Vagina (tissue), 2 donors: ENCODE measurements at regions not wholly inside any gene's neighbourhood (a gene's known extent, or its start where the extent isn't known, plus 50 kb on each side); places are given as distances from the start of the nearest gene placed in this dataset.
"Not testable (repeated sequence)": the region's sequence is repeated elsewhere in the genome, so short reads cannot be mapped to it uniquely, and the experiment has no call there.

Experiments used
- DNase-seq, 2 donors: peaks; one replicate each; pipeline ENCODE4 v3.0.0-alpha.2; 2017; ENCODE audit errors: extremely low spot score in 2 of 2
- H3K27ac ChIP-seq: fragments of 200-600 bp; sonication (generic); one replicate; pipeline ENCODE4 v1.5.1; 2019
- H3K27me3 ChIP-seq: fragments of 200-600 bp; sonication (generic); one replicate; pipeline ENCODE4 v1.5.1; 2019
- H3K36me3 ChIP-seq, 2 donors: fragments of 200-600 bp; sonication (generic); one replicate each; pipeline ENCODE4 v1.5.1; 2017 to 2019
- H3K4me1 ChIP-seq: fragments of 200-600 bp; sonication (generic); one replicate; pipeline ENCODE4 v1.5.1; 2019
- H3K4me3 ChIP-seq, 2 donors: fragments of 200-600 bp; sonication (generic); 1 replicate in 1 of 2; 2 replicates in 1 of 2; pipeline ENCODE4 v1.5.1; 2016 to 2019
- H3K9me3 ChIP-seq: fragments of 200-600 bp; sonication (generic); one replicate; pipeline ENCODE4 v1.5.1; 2019
- CTCF ChIP-seq, 3 experiments: fragments of 450-650 bp in 2 of 3; fragments of 200-600 bp in 1 of 3; sonication (generic) in 1 of 3; IDR thresholded peaks; one replicate each; pipeline ENCODE4 v1.5.1; 2017 to 2019; ENCODE audit warnings: antibody characterized with exemption in 3 of 3, mild to moderate bottlenecking in 2 of 3, moderate library complexity in 2 of 3
- POLR2A ChIP-seq, 2 donors: fragments of 450-650 bp; IDR thresholded peaks; one replicate each; pipeline ENCODE4 v1.6.1; 2017; ENCODE audit warnings: antibody characterized with exemption in 2 of 2, mild to moderate bottlenecking in 2 of 2, moderate library complexity in 2 of 2
- POLR2AphosphoS5 ChIP-seq, 2 donors: sonication (generic); formaldehyde crosslinking; IDR thresholded peaks; one replicate each; pipeline ENCODE4 v1.9.0; 2017; ENCODE audit warnings: antibody characterized with exemption in 2 of 2, mild to moderate bottlenecking in 2 of 2, low read depth in 1 of 2; ENCODE audit not compliant: insufficient read depth in 1 of 2
- intact Hi-C: fragments of 100-400 bp; cut with DNase I; formaldehyde crosslinking; loops from one replicate; pipeline ENCODE4 v1.15.1; 2023

- intact Hi-C loops, result no loop called here
- Histone ChIP-seq H3K27ac (no peak overlapping the region), H3K36me3 (no peaks in the 10 kb centered on the region), H3K4me3 (no peak overlapping the region), H3K9me3 (no peaks in the 10 kb centered on the region), H3K27me3 (no peaks in the 10 kb centered on the region), H3K4me1 (no peaks in the 10 kb centered on the region)
- DNase-seq, result no peak
- no peak for TF ChIP-seq POLR2A (IDR thresholded peaks at IDR 0.05)
- TF ChIP-seq POLR2AphosphoS5 (IDR thresholded peaks at IDR 0.05; ENCODE audit: insufficient read depth in 1 of 2, low read depth in 1 of 2), result no peak
- TF ChIP-seq CTCF (IDR thresholded peaks at IDR 0.05), result no peak
Observed at GRCh38 chr12:131221061-131221956, 267.6 kb downstream of the ADGRD1 start.

- Histone ChIP-seq H3K27ac (no peak overlapping the region), H3K9me3 (no peaks in the 10 kb centered on the region), H3K27me3 (no peaks in the 10 kb centered on the region), H3K4me1 (no peaks in the 10 kb centered on the region), H3K36me3 (no peaks in the 10 kb centered on the region), H3K4me3 (no peak overlapping the region)
- intact Hi-C loops, result no loop called here
- TF ChIP-seq POLR2A (IDR thresholded peaks at IDR 0.05) (no peak), CTCF (IDR thresholded peaks at IDR 0.05) (no peak), POLR2AphosphoS5 (IDR thresholded peaks at IDR 0.05; ENCODE audit: insufficient read depth in 1 of 2, low read depth in 1 of 2) (no peak)
- DNase-seq, result no peak
Observed at GRCh38 chr12:131221957-131222328, 268.2 kb downstream of the ADGRD1 start.

GRCh38 chr12:131222329-131223139 is 268.8 kb downstream of the ADGRD1 start:
- intact Hi-C loops, result no loop called here
- Histone ChIP-seq H3K4me1 (no peaks in the 10 kb centered on the region), H3K9me3 (no peaks in the 10 kb centered on the region), H3K4me3 (no peak overlapping the region), H3K27me3 (no peaks in the 10 kb centered on the region), H3K27ac (no peak overlapping the region), H3K36me3 (no peaks in the 10 kb centered on the region)
- TF ChIP-seq POLR2A (IDR thresholded peaks at IDR 0.05), result no peak
- DNase-seq, result no peak

- H3K36me3 ChIP-seq, result no peaks in the 10 kb centered on the region
- TF ChIP-seq POLR2A (IDR thresholded peaks at IDR 0.05) (no peak), POLR2AphosphoS5 (IDR thresholded peaks at IDR 0.05; ENCODE audit: insufficient read depth in 1 of 2, low read depth in 1 of 2) (no peak), CTCF (IDR thresholded peaks at IDR 0.05) (no peak)
- intact Hi-C loops, result no loop called here
- no peaks in the 10 kb centered on the region for H3K4me1 ChIP-seq
- DNase-seq, result no peak
- H3K27ac ChIP-seq, result no peak overlapping the region
- no peak overlapping the region for H3K4me3 ChIP-seq
- H3K9me3 ChIP-seq, result no peaks in the 10 kb centered on the region
- no peaks in the 10 kb centered on the region for H3K27me3 ChIP-seq
Observed at GRCh38 chr12:131223171-131223761, 269.6 kb downstream of the ADGRD1 start.

- Histone ChIP-seq H3K27ac (no peak overlapping the region), H3K4me1 (no peaks in the 10 kb centered on the region), H3K9me3 (no peaks in the 10 kb centered on the region), H3K27me3 (no peaks in the 10 kb centered on the region), H3K36me3 (no peaks in the 10 kb centered on the region), H3K4me3 (no peak overlapping the region)
- DNase-seq, result no peak
- intact Hi-C loops, result no loop called here
- TF ChIP-seq CTCF (IDR thresholded peaks at IDR 0.05) (no peak), POLR2AphosphoS5 (IDR thresholded peaks at IDR 0.05; ENCODE audit: insufficient read depth in 1 of 2, low read depth in 1 of 2) (no peak), POLR2A (IDR thresholded peaks at IDR 0.05) (no peak)
Observed at GRCh38 chr12:131223791-131224225, 270.1 kb downstream of the ADGRD1 start.

- H3K27ac ChIP-seq, intact Hi-C loops, H3K27me3 ChIP-seq, H3K4me1 ChIP-seq, DNase-seq, H3K36me3 ChIP-seq, H3K9me3 ChIP-seq, H3K4me3 ChIP-seq: not testable (repeated sequence)
Observed at GRCh38 chr12:131224226-131225065, 270.7 kb downstream of the ADGRD1 start.

- H3K27me3 ChIP-seq, H3K4me3 ChIP-seq, H3K9me3 ChIP-seq, DNase-seq, H3K36me3 ChIP-seq, H3K4me1 ChIP-seq, intact Hi-C loops, H3K27ac ChIP-seq: not testable (repeated sequence)
Observed at GRCh38 chr12:131225066-131225380, 271.3 kb downstream of the ADGRD1 start.
